Esophagus squamous epithelium (tissue), 5 donors: ENCODE measurements at regions not wholly inside any gene's neighbourhood (a gene's known extent, or its start where the extent isn't known, plus 50 kb on each side); places are given as distances from the start of the nearest gene placed in this dataset.

Experiments
- DNase-seq: peaks from one replicate; lab custom pipeline; 2025; lab: John Stamatoyannopoulos, UW
- H3K27ac ChIP-seq, 4 donors: fragments of 200-600 bp; sonication (generic); one replicate each; pipeline ENCODE4 v1.5.1; 2016 to 2019; ENCODE audit warnings: mild to moderate bottlenecking in 1 of 4
- H3K27me3 ChIP-seq, 4 donors: fragments of 200-600 bp; sonication (generic); 1 replicate in 3 of 4; 2 replicates in 1 of 4; pipeline versions ENCODE4 v1.5.1 to v1.6.0; 2017 to 2021; ENCODE audit warnings: antibody characterized with exemption in 1 of 4
- H3K36me3 ChIP-seq, 3 donors: fragments of 200-600 bp; sonication (generic); one replicate each; pipeline ENCODE4 v1.5.1; 2016 to 2019
- H3K4me1 ChIP-seq, 3 donors: fragments of 200-600 bp; sonication (generic); one replicate each; pipeline ENCODE4 v1.5.1; 2017 to 2019
- H3K4me3 ChIP-seq, 4 donors: fragments of 200-600 bp; sonication (generic); 1 replicate in 3 of 4; 2 replicates in 1 of 4; pipeline ENCODE4 v1.5.1; 2016 to 2019; ENCODE audit warnings: mild to moderate bottlenecking in 2 of 4, moderate library complexity in 1 of 4
- H3K9me3 ChIP-seq, 3 donors: fragments of 200-600 bp; sonication (generic); one replicate each; pipeline ENCODE4 v1.5.1; 2016 to 2019
- CTCF ChIP-seq, 6 experiments: fragments of 450-650 bp in 4 of 6; fragments of 200-600 bp in 2 of 6; sonication (generic) in 2 of 6; IDR thresholded peaks; one replicate each; pipeline ENCODE4 v1.5.1; 2016 to 2019; ENCODE audit warnings: antibody characterized with exemption in 6 of 6, mild to moderate bottlenecking in 4 of 6, moderate library complexity in 4 of 6
- POLR2A ChIP-seq, 4 donors: fragments of 450-650 bp; IDR thresholded peaks; one replicate each; pipeline ENCODE4 v1.6.1; 2017; ENCODE audit warnings: antibody characterized with exemption in 4 of 4, mild to moderate bottlenecking in 4 of 4, moderate library complexity in 3 of 4
- WGBS, 2 donors: methylation state at CpG; one replicate each; pipeline ENCODE4 v1.1.5; 2018; 5-methylcytosine and 5-hydroxymethylcytosine counted together
- intact Hi-C: fragments of 100-400 bp; cut with DNase I; formaldehyde crosslinking; loops from one replicate; pipeline ENCODE4 v1.15.0; 2022
- donor health status: DM: yes; HTN: yes; CAD: no.

GRCh38 chr15:62334536-62334935 lies 169.5 kb upstream of the C2CD4B start:
- TF ChIP-seq CTCF (IDR thresholded peaks at IDR 0.05) (no peak), POLR2A (IDR thresholded peaks at IDR 0.05) (no peak)
- Histone ChIP-seq H3K4me1 (peaks cover 0 to 20% (median 4%) of the 10 kb centered on the region in 3 donors), H3K27ac (no peak overlapping the region), H3K27me3 (peaks cover 0 to 2% (median 0%) of the 10 kb centered on the region in 4 donors), H3K9me3 (no peaks in the 10 kb centered on the region), H3K36me3 (no peaks in the 10 kb centered on the region), H3K4me3 (no peak overlapping the region)
- intact Hi-C loops = no loop called here
- no peak for DNase-seq

GRCh38 chr15:62337934-62338333 lies 172.8 kb upstream of the C2CD4B start:
- Histone ChIP-seq H3K27me3 (peaks cover 0 to 12% (median 0%) of the 10 kb centered on the region in 4 donors), H3K9me3 (no peaks in the 10 kb centered on the region), H3K27ac (no peak overlapping the region), H3K4me3 (no peak overlapping the region), H3K4me1 (peaks cover 0 to 20% (median 4%) of the 10 kb centered on the region in 3 donors), H3K36me3 (no peaks in the 10 kb centered on the region)
- no peak for DNase-seq
- 33 to 65% methylated on average over 4 of the region's 4 CpGs for WGBS, 2 donors
- TF ChIP-seq CTCF (IDR thresholded peaks at IDR 0.05) = no peak
- no peak for TF ChIP-seq POLR2A (IDR thresholded peaks at IDR 0.05)
- intact Hi-C loops = no loop called here

DNA sequence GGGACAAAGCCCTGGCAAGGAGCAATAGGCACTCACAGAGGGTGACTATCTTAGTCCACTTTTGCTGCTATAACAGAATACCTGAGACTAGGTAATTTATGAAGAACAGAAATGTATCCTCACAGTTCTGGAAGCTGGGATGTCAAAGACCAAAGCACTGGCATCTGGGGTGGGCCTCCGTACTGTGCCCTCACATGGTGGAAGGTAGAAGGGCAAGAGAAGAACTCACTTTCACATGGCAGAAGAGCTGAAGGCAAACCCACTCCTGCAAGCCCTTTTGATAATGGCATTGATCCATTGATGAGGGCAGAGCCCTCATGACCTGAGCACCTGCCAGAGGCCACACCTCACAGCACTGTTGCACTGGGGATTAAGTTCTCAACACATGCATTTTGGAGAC lies 173.4 kb upstream of the C2CD4B start:
- H3K4me1 ChIP-seq = peaks cover 0 to 20% (median 4%) of the 10 kb centered on the region in 3 donors
- intact Hi-C loops = no loop called here
- no peak overlapping the region for H3K27ac ChIP-seq
- no peak overlapping the region for H3K4me3 ChIP-seq
- H3K27me3 ChIP-seq = peaks cover 0 to 16% (median 0%) of the 10 kb centered on the region in 4 donors
- no peaks in the 10 kb centered on the region for H3K9me3 ChIP-seq
- WGBS, 2 donors = 20 to 88% methylated on average over 1 of the region's 1 CpG
- no peaks in the 10 kb centered on the region for H3K36me3 ChIP-seq
- DNase-seq = no peak
- TF ChIP-seq POLR2A (IDR thresholded peaks at IDR 0.05) (no peak), CTCF (IDR thresholded peaks at IDR 0.05) (no peak)

DNA sequence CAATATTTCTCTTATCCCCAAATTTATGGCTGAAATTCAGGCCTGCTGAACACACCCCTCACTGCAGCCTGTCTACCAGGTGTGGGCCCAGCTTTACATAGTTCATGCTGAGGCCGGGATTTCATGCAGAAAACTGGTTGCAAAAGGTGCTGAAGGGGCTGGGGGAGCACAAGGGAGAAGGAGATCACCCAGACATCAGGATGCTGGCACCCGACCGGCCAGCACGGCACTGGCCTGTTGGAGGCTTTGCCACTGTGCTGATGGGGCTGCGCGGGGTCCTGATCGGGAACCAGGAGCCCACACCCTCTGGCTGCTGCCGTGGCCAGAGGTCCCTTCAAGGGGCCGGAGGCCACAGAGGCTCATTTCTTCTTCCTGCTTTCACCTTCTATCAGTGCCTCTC lies 177.9 kb upstream of the C2CD4B start:
- Histone ChIP-seq H3K9me3 (no peaks in the 10 kb centered on the region), H3K4me1 (peaks cover 0 to 13% (median 0%) of the 10 kb centered on the region in 3 donors), H3K4me3 (no peak overlapping the region), H3K27me3 (peaks cover 0 to 16% (median 0%) of the 10 kb centered on the region in 4 donors), H3K36me3 (no peaks in the 10 kb centered on the region), H3K27ac (no peak overlapping the region)
- 84 to 89% methylated on average over 8 of the region's 9 CpGs for WGBS, 2 donors
- intact Hi-C loops = no loop called here
- DNase-seq = no peak
- TF ChIP-seq POLR2A (IDR thresholded peaks at IDR 0.05) (no peak), CTCF (IDR thresholded peaks at IDR 0.05) (no peak)

GRCh38 chr15:62343397-62343796 lies 178.3 kb upstream of the C2CD4B start:
- peaks cover 0 to 13% (median 0%) of the 10 kb centered on the region in 3 donors for H3K4me1 ChIP-seq
- peaks cover 0 to 16% (median 0%) of the 10 kb centered on the region in 4 donors for H3K27me3 ChIP-seq
- WGBS, 2 donors = 67 to 78% methylated on average over 5 of the region's 10 CpGs
- no peaks in the 10 kb centered on the region for H3K9me3 ChIP-seq
- no peak for DNase-seq
- H3K36me3 ChIP-seq = no peaks in the 10 kb centered on the region
- no peak overlapping the region for H3K4me3 ChIP-seq
- H3K27ac ChIP-seq = no peak overlapping the region
- TF ChIP-seq POLR2A (IDR thresholded peaks at IDR 0.05) (no peak), CTCF (IDR thresholded peaks at IDR 0.05) (no peak)
- intact Hi-C loops = no loop called here
